Heart left ventricle (tissue), 16 donors: ENCODE measurements at regions not wholly inside any gene's neighbourhood (a gene's known extent, or its start where the extent isn't known, plus 50 kb on each side); places are given as distances from the start of the nearest gene placed in this dataset.

ENCODE experiments used
- ATAC-seq, 4 donors: fragments of 200-7000 bp; cut with Tn5 transposase; one replicate each; pipeline ENCODE4 v1.9.1; 2020 to 2022; ENCODE audit warnings: moderate library complexity in 4 of 4, mild to moderate bottlenecking in 3 of 4, moderate number of reproducible peaks in 1 of 4
- DNase-seq, 5 donors: peaks; one replicate each; pipeline ENCODE4 v3.0.0-alpha.2; 2020
- H3K27ac ChIP-seq, 12 donors: fragments of 200-600 bp; sonication (generic) in 4 of 12; one replicate each; pipeline versions ENCODE4 v1.5.0 to v1.8.0; 2016 to 2022; ENCODE audit warnings: mild to moderate bottlenecking in 2 of 12
- H3K27me3 ChIP-seq, 9 donors: fragments of 200-600 bp; sonication (generic) in 2 of 9; one replicate each; pipeline versions ENCODE4 v1.5.1 to v1.8.0; 2016 to 2022; ENCODE audit warnings: mild to moderate bottlenecking in 3 of 9
- H3K36me3 ChIP-seq, 9 donors: fragments of 200-600 bp; sonication (generic) in 2 of 9; one replicate each; pipeline versions ENCODE4 v1.5.0 to v1.8.0; 2018 to 2022; ENCODE audit warnings: mild to moderate bottlenecking in 2 of 9
- H3K4me1 ChIP-seq, 12 donors: fragments of 200-600 bp; sonication (generic) in 4 of 12; one replicate each; pipeline versions ENCODE4 v1.5.0 to v1.8.0; 2016 to 2022; ENCODE audit warnings: mild to moderate bottlenecking in 3 of 12
- H3K4me3 ChIP-seq, 12 donors: fragments of 200-600 bp; sonication (generic) in 4 of 12; one replicate each; pipeline versions ENCODE4 v1.5.0 to v1.8.0; 2017 to 2022; ENCODE audit warnings: mild to moderate bottlenecking in 9 of 12, moderate library complexity in 4 of 12
- H3K9me3 ChIP-seq, 12 donors: fragments of 200-600 bp; sonication (generic) in 4 of 12; one replicate each; pipeline versions ENCODE4 v1.5.0 to v1.8.0; 2016 to 2022; ENCODE audit warnings: mild to moderate bottlenecking in 1 of 12
- POLR2A ChIP-seq, 2 donors: fragments of 450-650 bp; IDR thresholded peaks; one replicate each; pipeline ENCODE4 v1.6.1; 2017; ENCODE audit warnings: antibody characterized with exemption in 2 of 2, mild to moderate bottlenecking in 2 of 2, moderate library complexity in 2 of 2
- WGBS, 4 donors: extraction: QIAGEN DNeasy Blood & Tissue Kit in 2 of 4; methylation state at CpG; one replicate each; pipeline versions ENCODE4 v1.1.5 to v1.1.7; 2013 to 2018; 5-methylcytosine and 5-hydroxymethylcytosine counted together
- intact Hi-C, 10 donors: fragments of 100-400 bp; cut with DNase I; formaldehyde crosslinking; loops; one replicate each; pipeline versions ENCODE4 v1.11.1 to v1.14.2; 2022
- TF ChIP-seq, protein P1 (sequence below), 12 donors: fragments of 200-600 bp; sonication (generic) in 4 of 12; IDR thresholded peaks; one replicate each; pipeline versions ENCODE4 v1.5.0 to v1.8.0; 2018 to 2022; ENCODE audit warnings: antibody characterized with exemption in 12 of 12, mild to moderate bottlenecking in 5 of 12
- donor health status: ischemic (EF 13 %, LVEDD 7.1; RV severe dilation, severe dysfunction).
- donor health status: healthy with polysubstance abuse.
- donor health status: DM: no; HTN: yes; CAD: no.
- donor health status: DM: no; HTN: no; CAD: no.
- donor health status: ischemic (EF 25% LVEDD 6.9; RV normal size, moderate dysfunction).
- donor health status: ischemic (EF 25% LVEDD 5.7; RV mildly dilated, moderate dysfunction).
- donor health status: healthy.
- donor health status: DM: yes; HTN: yes; CAD: no.
- donor health status: ischemic (EF 35%, LVEDD 5.7; RV mildly dilated, moderate dysfunction).
- donor health status: nonischemic (EF 11% LVEDD 7.7; RV severe dilation, severe dysfunction).
- donor health status: DM: yes; HTN: yes; CAD: no.
- donor health status: PGD.
- donor health status: ischemic (EF 29% LVEDD 5.4; RV normal size, mild dysfunction).
- donor health status: nonischemic (EF 23%, LVEDD 6.1; RV moderate dilation, normal function).

DNA sequence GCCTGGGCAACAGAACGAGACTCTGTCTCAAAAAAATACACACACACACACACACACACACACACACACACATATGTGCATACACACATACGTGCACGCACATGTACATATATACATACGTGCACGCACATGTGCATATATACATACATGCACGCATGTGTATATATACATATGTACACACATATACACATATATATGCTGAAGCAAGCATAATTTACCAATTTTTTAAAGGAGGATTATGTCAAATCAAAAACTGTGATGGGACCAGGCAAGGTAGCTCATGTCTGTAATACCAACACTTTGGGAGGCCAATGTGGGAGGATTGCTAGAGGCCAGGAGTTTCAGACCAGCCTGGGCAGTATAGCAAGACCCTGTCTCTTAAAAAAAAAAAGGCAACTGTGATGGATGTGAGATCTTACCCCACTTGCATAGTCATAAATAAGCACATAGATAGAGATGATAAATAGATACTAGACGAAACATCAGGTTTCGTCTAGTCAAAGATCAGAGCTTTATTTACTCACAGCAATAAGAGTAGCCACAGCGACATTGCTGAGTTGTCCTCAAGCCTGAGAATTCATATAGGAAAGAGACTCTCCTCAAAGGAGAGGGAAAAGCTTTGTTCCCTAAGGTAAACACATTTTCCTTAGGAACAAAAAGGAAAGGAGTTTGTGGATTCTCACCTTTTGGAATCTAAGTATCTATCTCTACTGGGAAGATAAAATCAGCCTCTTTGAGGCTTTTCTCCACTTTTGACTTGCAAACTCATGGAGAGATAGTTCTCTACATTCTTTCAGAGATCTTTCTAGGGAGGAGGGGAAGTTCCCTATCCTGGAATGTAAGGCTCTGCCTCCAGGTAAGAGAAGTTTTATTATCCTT, 74.7 kb upstream of the AMN1 start:
- H3K9me3 ChIP-seq: no peaks in the 10 kb centered on the region
- WGBS, 4 donors: 91 to 97% (median 96%) methylated on average over 9 of the region's 9 CpGs
- H3K27ac ChIP-seq: no peak overlapping the region
- H3K4me1 ChIP-seq: no peaks in the 10 kb centered on the region
- DNase-seq (no peak), ATAC-seq (no peak)
- intact Hi-C loops: no loop called here
- TF ChIP-seq, protein P1, sequence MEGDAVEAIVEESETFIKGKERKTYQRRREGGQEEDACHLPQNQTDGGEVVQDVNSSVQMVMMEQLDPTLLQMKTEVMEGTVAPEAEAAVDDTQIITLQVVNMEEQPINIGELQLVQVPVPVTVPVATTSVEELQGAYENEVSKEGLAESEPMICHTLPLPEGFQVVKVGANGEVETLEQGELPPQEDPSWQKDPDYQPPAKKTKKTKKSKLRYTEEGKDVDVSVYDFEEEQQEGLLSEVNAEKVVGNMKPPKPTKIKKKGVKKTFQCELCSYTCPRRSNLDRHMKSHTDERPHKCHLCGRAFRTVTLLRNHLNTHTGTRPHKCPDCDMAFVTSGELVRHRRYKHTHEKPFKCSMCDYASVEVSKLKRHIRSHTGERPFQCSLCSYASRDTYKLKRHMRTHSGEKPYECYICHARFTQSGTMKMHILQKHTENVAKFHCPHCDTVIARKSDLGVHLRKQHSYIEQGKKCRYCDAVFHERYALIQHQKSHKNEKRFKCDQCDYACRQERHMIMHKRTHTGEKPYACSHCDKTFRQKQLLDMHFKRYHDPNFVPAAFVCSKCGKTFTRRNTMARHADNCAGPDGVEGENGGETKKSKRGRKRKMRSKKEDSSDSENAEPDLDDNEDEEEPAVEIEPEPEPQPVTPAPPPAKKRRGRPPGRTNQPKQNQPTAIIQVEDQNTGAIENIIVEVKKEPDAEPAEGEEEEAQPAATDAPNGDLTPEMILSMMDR (IDR thresholded peaks at IDR 0.05): no peak
- no peak overlapping the region for H3K4me3 ChIP-seq
- no peaks in the 10 kb centered on the region for H3K27me3 ChIP-seq
- H3K36me3 ChIP-seq: no peaks in the 10 kb centered on the region

DNA sequence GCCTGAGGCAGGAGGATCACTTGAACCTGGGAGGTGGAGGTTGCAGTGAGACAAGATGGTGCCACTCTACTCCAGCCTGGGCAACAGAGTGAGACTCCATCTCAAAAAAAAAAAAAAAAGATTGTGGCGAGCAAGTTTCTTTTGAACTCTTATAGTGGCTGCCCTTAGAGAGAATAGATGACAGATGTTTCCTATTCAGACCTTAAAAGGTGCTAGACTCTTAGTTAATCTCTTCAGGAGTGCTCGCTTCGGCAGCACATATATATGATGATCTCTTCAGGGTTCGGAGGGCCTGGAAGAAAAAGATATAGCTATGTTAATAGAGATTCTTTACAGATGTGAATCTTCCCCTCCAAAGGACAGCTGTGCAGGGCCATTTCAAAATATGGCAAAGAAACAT, 73.1 kb upstream of the AMN1 start:
- no peaks in the 10 kb centered on the region for H3K36me3 ChIP-seq
- no peak for DNase-seq
- WGBS, 4 donors: 87 to 96% (median 93%) methylated on average over 4 of the region's 4 CpGs
- no peak for TF ChIP-seq POLR2A (IDR thresholded peaks at IDR 0.05)
- TF ChIP-seq, protein P1 (IDR thresholded peaks at IDR 0.05): no peak
- no peaks in the 10 kb centered on the region for H3K27me3 ChIP-seq
- no peaks in the 10 kb centered on the region for H3K4me1 ChIP-seq
- no peak for ATAC-seq
- H3K4me3 ChIP-seq: no peak overlapping the region
- intact Hi-C loops: no loop called here
- H3K9me3 ChIP-seq: no peaks in the 10 kb centered on the region
- H3K27ac ChIP-seq: no peak overlapping the region

DNA sequence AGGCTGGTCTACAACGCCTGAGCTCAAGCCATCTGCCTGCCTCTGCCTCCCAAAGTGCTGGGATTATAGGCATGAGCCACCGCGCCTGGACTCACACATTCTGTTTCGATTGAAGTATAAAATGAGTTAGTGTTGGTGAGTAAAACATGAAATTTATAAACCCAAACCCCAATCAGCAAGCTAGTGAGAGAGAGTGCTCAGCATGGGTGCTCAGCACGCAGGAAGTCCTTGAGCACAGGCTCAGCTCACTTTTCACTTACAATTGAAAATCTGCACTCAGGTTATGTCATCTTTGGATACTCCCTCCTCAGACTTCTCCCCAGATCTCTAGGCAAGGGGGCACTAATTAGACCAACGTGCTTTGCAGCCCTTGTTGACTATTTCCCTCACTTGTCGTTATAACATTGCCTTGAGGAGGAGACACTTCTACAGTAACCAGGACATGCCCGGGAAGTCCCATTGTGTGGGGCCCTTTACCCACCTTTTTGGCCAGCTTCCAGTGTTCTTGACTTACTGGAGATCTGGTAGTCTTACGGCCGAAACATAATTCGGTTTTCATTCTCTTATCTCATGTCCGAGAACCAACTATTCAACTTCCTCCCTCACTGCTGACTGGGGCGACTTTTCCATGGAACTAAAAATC, 68.5 kb upstream of the AMN1 start:
- Histone ChIP-seq H3K27me3 (no peaks in the 10 kb centered on the region), H3K4me1 (no peaks in the 10 kb centered on the region), H3K27ac (no peak overlapping the region), H3K4me3 (no peak overlapping the region), H3K9me3 (no peaks in the 10 kb centered on the region), H3K36me3 (no peaks in the 10 kb centered on the region)
- ATAC-seq (no peak), DNase-seq (no peak)
- intact Hi-C loops: no loop called here
- 78 to 85% (median 83%) methylated on average over 13 of the region's 13 CpGs for WGBS, 4 donors
- TF ChIP-seq, protein P1 (IDR thresholded peaks at IDR 0.05): no peak
- TF ChIP-seq POLR2A (IDR thresholded peaks at IDR 0.05): no peak

DNA sequence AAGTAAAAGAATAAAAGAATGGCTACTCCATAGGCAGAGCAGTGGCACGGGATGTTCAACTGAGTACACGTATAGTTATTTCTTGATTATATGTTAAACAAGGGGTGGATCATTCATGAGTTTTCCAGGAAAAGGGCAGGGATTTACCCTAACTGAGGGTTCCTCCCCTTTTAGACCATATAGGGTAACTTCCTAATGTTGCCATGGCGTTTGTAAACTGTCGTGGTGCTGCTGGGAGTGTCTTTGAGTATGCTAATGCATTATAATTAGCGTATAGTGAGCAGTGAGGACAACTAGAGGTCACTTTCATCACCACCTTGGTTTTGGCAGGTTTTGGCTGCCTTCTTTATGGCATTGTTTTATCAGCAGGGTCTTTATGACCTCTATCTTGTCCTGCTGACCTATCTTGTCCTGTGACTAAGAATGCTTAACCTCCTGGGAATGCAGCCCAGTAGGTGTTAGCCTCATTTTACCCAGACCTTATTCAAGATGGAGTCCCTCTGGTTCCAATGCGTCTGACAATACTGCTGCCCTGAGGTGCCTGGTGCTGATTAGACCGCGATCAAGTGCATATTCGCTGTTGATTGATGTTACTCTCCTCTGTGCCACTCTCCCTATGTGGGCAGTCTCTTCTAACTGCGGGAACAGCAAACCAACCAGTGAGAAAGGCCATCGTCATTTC, 67.6 kb upstream of the AMN1 start:
- ATAC-seq: no peak
- no peak overlapping the region for H3K27ac ChIP-seq
- no peak for TF ChIP-seq POLR2A (IDR thresholded peaks at IDR 0.05)
- TF ChIP-seq, protein P1 (IDR thresholded peaks at IDR 0.05): no peak
- no peaks in the 10 kb centered on the region for H3K9me3 ChIP-seq
- no peak overlapping the region for H3K4me3 ChIP-seq
- no peak for DNase-seq
- no peaks in the 10 kb centered on the region for H3K36me3 ChIP-seq
- intact Hi-C loops: no loop called here
- H3K4me1 ChIP-seq: no peaks in the 10 kb centered on the region
- WGBS, 4 donors: 89 to 94% (median 93%) methylated on average over 11 of the region's 11 CpGs
- no peaks in the 10 kb centered on the region for H3K27me3 ChIP-seq
